HG02759 (cell line): ENCODE measurements at regions not wholly inside any gene's neighbourhood (a gene's known extent, or its start where the extent isn't known, plus 50 kb on each side); places are given as distances from the start of the nearest gene placed in this dataset.

Experiments used
- ATAC-seq: cut with Tn5 transposase; IDR thresholded peaks from one replicate; pipeline ENCODE4 v1.9.1; 2021; ENCODE audit warnings: mild to moderate bottlenecking, moderate library complexity; ENCODE audit not compliant: unreplicated experiment

DNA sequence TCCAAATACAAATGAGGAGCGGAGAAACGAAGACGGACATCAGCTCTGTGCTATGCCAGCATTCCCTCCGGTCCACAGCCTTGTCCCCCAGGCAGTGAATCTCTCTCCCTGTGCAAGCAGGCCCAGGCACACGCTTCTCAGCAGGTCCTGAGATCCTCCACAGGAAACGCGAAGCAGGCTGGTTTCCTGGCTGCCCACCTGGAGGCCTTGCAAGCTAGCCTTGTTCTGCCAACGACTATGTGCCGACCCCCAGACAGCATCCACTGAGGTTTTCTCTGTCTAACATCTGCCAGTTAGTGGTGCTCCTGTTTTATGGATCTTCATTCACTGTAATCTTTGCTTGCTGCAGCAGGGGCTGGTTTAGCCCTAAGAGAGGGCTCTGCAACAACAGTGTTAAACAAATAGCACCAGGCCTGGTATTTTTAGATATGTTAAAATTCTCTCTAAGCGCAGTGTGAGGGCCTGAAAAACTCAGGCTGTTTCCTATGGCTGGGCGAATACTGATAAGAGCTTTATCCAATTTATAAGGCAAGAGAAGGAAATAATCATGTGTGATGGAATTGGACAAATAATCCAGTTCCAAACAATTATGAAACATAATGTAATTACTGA is 386.0 kb upstream of the ARID1B start:
- ATAC-seq: no peak

DNA sequence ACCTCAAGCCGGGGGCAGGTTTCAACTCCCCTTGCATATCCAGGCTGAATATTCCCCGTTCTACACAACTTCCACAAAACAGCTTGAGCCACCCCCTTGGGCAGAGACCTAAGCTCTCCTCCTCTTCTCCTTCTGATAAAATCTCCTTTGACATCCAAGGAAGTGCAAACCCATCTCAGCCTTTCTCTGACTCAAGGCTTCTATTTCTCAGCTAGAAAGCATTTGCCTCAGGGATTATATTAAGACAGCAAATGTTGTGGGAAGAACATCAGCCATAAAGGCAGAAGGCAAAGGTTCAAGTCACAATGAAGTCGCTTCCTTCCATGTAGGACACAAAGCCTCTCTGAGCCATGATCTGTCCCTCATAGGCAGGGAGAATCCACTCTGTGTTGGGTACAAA is 386.6 kb upstream of the ARID1B start:
- no peak for ATAC-seq

GRCh38 chr6:156389296-156389695 is 387.9 kb upstream of the ARID1B start:
- ATAC-seq: no peak

DNA sequence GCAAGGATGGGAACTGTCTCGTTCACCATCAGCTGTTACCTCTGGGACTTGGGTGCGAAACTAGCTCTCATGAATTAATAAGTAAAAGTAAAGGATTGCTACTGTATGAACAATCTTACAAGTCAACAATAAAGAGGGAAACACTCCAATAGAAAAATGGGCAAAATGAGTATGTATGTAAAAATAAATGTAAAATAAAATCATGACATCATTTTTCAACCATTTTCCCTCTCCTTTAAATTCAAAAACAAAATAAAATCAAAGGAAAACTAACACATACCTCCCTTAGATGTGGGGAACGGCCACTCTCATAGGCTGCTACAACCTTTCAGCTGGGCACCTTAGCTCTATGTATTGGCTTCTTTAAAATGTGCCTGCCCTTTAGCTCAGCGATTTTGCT is 389.7 kb upstream of the ARID1B start:
- no peak for ATAC-seq

- ATAC-seq: no peak
Observed at GRCh38 chr6:156383059-156383458, 394.1 kb upstream of the ARID1B start.

GRCh38 chr6:156379392-156380289 is 397.5 kb upstream of the ARID1B start:
- no peak for ATAC-seq

- no peak for ATAC-seq
Observed at GRCh38 chr6:156378853-156379252, 398.3 kb upstream of the ARID1B start.

DNA sequence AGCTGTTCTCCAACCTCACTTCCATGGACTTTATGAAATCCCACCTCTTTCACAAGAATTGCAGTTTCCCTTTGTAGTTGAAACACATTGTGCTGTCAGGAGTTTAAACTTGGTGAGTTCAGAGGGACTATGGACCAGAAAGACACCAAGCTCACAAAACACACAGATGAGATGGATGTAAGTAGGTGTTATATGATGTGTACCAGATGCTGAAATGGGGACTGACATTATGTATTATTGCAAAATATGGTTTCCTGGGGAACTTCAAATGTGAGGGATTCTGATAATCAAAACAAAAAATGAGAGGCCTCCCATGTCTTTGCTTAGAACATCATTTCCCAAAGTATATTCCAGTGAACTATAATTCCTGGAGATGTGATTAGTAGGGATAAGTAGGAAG is 401.1 kb upstream of the ARID1B start:
- ATAC-seq: no peak

- ATAC-seq: no peak
Observed at GRCh38 chr6:156359912-156360311, 417.3 kb upstream of the ARID1B start.

DNA sequence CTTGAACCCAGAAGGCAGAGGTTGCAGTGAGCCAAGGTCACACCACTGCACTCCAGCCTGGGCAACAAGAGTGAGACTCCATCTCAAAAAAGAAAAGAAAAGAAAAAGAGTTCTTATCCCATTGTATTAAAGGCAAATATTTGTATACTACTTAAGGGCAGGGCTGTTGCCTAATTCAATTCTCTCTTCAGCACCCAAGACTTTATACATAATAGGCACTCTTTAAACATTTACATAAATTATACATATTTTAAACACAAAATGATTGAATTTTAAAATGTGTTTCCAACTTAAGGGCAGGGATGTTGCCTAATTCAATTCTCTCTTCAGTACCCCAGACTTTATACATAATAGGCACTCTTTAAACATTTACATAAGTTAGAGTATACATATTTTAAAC is 424.3 kb upstream of the ARID1B start:
- no peak for ATAC-seq

DNA sequence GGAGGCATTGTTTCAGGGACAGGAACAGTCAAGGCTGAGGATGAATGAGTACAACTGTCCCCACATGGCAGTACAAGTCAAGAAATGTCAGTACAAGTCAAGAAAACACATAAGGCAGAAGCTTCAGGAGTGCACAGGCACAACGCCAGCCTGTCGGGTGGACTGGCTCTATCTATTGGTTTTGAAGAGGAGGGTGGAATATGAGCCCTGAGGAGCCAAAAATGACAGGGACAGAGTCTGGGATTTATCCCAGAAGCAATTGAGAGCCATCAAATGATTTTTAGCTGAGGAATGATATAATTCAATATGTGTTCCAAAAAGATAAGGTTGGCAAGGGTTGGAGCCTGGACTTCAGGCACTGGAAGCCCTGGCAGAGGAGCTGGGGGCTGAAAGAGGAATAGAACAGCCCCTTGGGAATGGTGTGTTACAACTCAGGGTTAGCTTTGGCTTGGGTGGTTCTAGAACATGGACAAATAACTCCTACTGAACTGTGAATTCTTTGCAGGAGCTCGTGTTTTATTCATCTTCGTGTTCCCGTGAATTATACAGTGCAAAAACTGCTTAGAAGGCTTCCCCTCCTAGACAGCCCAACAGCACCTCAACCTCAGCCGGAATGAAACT is 425.7 kb upstream of the ARID1B start:
- ATAC-seq: no peak

DNA sequence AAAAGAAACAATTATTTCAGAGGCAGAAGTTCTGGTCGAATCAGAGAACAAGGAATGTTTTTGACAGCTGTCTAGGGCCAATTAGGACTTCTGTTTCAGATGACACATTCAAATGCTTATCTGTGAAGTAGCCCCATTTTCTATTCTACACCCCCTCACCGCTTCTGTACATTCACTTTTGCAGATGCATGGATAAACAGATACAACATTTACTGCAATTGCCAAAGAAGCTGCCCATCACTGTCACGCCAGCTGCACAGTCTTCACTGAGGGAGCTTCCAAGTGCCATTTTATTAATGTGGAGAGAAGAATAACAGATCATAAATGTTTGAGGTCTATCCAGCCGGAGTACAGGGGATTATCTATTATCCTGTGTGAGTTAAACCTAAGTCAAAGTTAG is 426.8 kb upstream of the ARID1B start:
- no peak for ATAC-seq

DNA sequence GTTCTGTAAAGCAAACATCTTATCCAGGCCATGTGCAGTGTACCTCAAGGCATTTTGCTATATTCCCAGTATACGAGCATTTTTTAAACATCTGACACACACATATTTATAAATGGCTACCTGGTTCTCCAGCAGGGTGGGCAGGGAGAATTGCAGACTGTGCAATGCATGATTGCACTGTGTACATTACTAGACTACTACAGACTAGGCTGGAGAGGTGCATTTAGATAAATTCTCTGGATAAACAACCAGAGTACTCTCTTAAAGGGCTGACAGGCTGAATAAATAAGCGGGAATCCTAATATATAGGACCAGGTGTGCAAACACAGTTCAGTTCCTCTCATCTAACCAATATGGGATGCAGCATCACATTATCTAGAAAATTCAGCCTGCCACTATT is 428.3 kb upstream of the ARID1B start:
- ATAC-seq: no peak

GRCh38 chr6:156348424-156348823 is 428.8 kb upstream of the ARID1B start:
- no peak for ATAC-seq

- ATAC-seq: no peak
Observed at GRCh38 chr6:156347656-156348055, 429.5 kb upstream of the ARID1B start.

DNA sequence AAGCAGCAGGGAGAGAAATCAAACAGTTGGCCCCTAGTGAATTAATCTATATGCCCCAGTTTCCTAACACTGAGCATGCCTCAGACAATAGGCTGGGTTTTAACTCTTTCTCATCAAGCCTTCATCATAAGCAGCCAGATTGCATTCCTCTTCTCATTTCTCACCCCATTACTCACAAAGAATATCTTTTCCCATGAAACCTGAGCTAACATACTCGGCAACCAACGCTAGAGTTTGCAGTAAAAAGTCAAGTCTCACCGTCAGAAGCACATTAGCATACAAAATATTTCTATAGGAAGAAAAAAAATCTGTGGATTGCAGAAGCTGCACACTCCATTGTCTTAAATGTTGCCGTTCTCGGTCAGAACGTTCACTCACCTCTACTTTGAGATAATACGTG is 429.9 kb upstream of the ARID1B start:
- ATAC-seq: no peak

GRCh38 chr6:156345700-156346099 is 431.5 kb upstream of the ARID1B start:
- ATAC-seq: no peak

DNA sequence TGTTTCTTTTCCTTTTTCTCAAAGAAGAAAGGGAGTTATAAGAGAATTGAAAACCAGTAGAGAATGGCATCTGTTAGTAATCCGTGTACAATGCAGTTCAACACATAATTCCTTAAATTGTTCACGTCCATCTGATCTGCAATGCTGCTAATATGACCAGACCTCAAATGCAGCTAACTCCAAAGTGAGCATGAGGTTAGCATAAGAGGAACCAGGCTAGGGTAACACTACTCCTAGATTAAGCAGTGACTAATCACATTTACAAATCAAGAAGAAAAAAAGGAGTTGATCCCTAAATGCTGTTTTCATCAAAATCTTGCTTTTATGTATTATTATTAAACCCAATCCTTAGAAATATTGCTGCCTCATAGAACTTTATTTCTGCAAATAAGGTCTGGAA is 432.7 kb upstream of the ARID1B start:
- ATAC-seq: no peak

DNA sequence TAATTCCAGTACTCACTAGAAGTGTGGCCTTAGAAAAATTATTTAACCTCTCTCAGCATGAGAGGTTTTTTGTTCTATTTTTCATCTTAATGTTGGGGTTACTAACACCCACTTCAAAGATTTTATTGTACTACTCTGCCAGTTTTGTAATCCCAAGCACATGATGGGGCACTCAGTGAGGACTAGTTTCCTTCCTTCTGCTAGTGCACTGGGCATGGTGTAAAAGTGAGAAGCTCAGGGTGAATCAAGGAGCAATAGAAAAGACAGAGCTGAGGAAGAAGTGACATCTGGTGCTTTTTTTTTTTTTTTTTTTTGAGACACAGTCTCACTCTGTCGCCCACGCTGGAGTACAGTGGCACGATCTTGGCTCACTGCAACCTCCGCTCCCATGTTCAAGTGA is 439.4 kb upstream of the ARID1B start:
- ATAC-seq: no peak

DNA sequence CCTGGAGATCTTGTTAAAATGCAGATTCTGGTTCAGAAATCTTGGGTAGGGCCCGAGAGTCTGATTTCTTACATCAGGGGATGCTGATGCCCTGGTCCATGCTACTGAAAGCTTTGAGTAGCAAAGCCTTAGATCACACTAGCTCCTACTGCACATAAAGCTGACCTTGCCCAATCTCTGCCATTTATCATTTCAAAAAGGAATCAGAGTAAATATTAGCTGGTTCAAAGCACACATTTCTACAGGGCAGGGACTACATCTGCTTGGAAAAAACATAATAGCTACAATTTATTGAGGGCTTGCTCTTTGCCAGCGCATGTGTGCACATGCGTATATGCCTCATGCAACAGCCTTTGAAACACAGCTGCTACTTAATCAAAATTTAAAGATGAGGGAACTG is 440.4 kb upstream of the ARID1B start:
- no peak for ATAC-seq

- ATAC-seq: no peak
Observed at GRCh38 chr6:156336089-156336488, 441.1 kb upstream of the ARID1B start.

- ATAC-seq: no peak
Observed at GRCh38 chr6:156334966-156335365, 442.2 kb upstream of the ARID1B start.
